ENCODE measurements at regions not wholly inside any gene's neighbourhood (a gene's known extent, or its start where the extent isn't known, plus 50 kb on each side); places are given as distances from the start of the nearest gene placed in this dataset.

GRCh38 chr6:167452338-167453081, 127.6 kb downstream of the TTLL2 start:
- TF ChIP-seq CTCF (IDR thresholded peaks at IDR 0.05): no peak
- TF ChIP-seq POLR2A (IDR thresholded peaks at IDR 0.05): no peak
